ENCODE measurements at regions not wholly inside any gene's neighbourhood (a gene's known extent, or its start where the extent isn't known, plus 50 kb on each side); places are given as distances from the start of the nearest gene placed in this dataset.
"Not testable (repeated sequence)": the region's sequence is repeated elsewhere in the genome, so short reads cannot be mapped to it uniquely, and the experiment has no call there.

DNA sequence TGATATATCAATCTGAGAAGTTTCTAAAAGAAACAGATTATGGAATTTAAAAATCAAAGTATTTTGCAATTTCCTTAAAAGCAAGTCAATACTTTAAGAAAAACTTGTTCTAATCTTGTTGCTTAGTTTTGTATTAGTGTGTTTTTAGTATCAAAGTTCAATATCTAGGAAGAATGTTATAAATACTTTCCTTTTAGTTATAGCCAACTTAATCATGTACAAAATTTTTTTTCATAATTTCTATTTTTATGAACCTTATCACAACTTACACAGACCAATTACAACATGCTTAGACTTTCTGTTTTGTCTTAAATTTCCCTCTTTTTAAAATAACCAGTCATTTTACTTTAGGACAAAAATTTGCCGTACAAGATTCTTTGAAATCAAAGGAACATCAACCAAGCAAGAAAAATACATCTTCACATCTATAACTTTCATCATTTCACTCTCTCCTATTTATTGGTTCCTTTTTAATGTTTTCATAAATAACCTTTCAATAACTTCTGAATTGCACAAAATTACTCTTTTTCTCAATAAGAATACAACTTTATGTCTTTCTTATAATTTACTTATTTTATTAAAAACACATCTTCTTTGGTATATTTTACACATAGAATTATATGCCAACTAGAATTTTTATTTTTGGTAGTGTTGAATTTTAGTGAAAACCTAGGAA is 308.2 kb upstream of the GLI3 start:
- H3K4me1 Mint-ChIP-seq (ENCODE audit: low read depth): no peaks in the 10 kb centered on the region
- no peaks in the 10 kb centered on the region for H3K36me3 Mint-ChIP-seq (ENCODE audit: low read depth)
- H3K27me3 Mint-ChIP-seq: peaks cover 1% of the 10 kb centered on the region
- ChIA-PET POLR2A (no interaction called here), CTCF (no interaction called here)
- ATAC-seq (no peak), DNase-seq (no peak)
- intact Hi-C loops (cut with micrococcal nuclease): no loop called here
- no peak overlapping the region for H3K4me3 Mint-ChIP-seq
- H3K27ac Mint-ChIP-seq: no peak overlapping the region
- TF ChIP-seq, protein P1, sequence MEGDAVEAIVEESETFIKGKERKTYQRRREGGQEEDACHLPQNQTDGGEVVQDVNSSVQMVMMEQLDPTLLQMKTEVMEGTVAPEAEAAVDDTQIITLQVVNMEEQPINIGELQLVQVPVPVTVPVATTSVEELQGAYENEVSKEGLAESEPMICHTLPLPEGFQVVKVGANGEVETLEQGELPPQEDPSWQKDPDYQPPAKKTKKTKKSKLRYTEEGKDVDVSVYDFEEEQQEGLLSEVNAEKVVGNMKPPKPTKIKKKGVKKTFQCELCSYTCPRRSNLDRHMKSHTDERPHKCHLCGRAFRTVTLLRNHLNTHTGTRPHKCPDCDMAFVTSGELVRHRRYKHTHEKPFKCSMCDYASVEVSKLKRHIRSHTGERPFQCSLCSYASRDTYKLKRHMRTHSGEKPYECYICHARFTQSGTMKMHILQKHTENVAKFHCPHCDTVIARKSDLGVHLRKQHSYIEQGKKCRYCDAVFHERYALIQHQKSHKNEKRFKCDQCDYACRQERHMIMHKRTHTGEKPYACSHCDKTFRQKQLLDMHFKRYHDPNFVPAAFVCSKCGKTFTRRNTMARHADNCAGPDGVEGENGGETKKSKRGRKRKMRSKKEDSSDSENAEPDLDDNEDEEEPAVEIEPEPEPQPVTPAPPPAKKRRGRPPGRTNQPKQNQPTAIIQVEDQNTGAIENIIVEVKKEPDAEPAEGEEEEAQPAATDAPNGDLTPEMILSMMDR (IDR thresholded peaks at IDR 0.05): no peak
- peaks cover 8% of the 10 kb centered on the region for H3K9me3 Mint-ChIP-seq

DNA sequence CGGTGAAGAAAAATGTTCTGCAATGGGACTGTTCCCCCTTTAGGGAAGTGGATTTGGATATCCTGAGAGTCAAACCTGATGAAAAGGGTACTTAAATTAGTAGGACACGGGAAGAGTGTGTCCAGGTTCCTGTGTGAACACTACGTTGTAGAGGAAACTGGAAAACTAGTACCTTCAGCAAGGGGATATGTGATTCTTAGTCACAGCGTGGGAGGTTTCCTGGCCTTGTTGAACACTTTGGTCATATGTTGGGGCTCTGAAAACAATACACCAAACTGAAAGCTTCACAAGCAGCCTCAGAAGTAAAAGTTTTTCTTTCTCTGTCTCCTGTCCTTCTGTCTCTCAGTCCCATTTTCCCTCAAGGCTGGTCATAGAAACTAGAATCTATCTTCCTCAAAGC is 306.9 kb upstream of the GLI3 start:
- intact Hi-C loops (cut with micrococcal nuclease): no loop called here
- TF ChIP-seq, protein P1 (IDR thresholded peaks at IDR 0.05): no peak
- peaks cover 8% of the 10 kb centered on the region for H3K9me3 Mint-ChIP-seq

DNA sequence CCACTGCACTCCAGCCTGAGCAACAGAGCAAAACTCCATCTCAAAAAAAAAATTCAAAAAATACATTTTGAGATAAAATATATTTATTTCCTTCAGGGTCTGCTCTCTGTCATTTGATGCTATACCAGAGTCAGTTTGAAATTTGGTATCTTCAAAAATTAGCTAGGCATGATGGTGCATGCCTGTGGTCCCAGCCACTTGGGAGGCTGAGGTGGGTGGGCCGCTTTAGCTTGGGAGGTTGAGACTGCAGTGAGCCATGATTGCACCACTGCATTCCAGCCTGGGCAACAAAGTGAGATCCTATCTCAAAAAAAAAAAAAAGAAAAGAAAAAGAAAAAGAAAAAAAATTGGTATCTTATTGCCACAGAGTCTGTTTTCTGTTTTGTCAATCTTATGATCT is 305.4 kb upstream of the GLI3 start:
- H3K4me3 Mint-ChIP-seq; H3K4me1 Mint-ChIP-seq (ENCODE audit: low read depth); DNase-seq; intact Hi-C loops (cut with micrococcal nuclease); H3K9me3 Mint-ChIP-seq; H3K27ac Mint-ChIP-seq; CTCF ChIA-PET; ATAC-seq; POLR2A ChIA-PET; H3K27me3 Mint-ChIP-seq; H3K36me3 Mint-ChIP-seq (ENCODE audit: low read depth): not testable (repeated sequence)

More for the DNA sequence above, 306.9 kb upstream of the GLI3 start:
- Mint-ChIP-seq H3K4me3 (no peak overlapping the region), H3K4me1 (ENCODE audit: low read depth) (no peaks in the 10 kb centered on the region), H3K27ac (no peak overlapping the region), H3K36me3 (ENCODE audit: low read depth) (no peaks in the 10 kb centered on the region), H3K27me3 (peaks cover 1% of the 10 kb centered on the region)
- ChIA-PET CTCF (no interaction called here), POLR2A (no interaction called here)
- ATAC-seq (no peak), DNase-seq (no peak)

DNA sequence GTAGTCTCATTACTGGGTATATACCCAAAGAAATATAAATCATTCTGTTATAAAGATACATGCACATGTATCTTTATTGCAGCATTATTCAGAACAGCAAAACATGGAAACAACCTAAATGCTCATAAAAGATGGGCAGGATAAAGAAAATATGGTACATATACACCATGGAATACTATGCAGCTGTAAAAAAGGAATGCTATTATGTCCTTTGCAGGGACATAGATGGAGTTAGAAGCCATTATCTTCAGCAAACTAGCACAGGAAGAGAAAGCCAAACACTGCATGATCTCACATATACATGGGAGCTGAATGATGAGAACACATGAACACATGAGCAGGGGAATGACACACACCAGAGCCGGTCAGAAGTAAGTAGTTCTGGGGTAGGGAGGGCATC is 297.4 kb upstream of the GLI3 start:
- H3K27ac Mint-ChIP-seq: no peak overlapping the region
- TF ChIP-seq, protein P1 (IDR thresholded peaks at IDR 0.05): no peak
- ChIA-PET POLR2A (no interaction called here), CTCF (no interaction called here)
- no peaks in the 10 kb centered on the region for H3K27me3 Mint-ChIP-seq
- peaks cover 13% of the 10 kb centered on the region for H3K9me3 Mint-ChIP-seq
- H3K4me1 Mint-ChIP-seq (ENCODE audit: low read depth): no peaks in the 10 kb centered on the region
- intact Hi-C loops (cut with micrococcal nuclease): no loop called here
- H3K36me3 Mint-ChIP-seq (ENCODE audit: low read depth): no peaks in the 10 kb centered on the region
- DNase-seq: no peak
- ATAC-seq: no peak
- H3K4me3 Mint-ChIP-seq: no peak overlapping the region

DNA sequence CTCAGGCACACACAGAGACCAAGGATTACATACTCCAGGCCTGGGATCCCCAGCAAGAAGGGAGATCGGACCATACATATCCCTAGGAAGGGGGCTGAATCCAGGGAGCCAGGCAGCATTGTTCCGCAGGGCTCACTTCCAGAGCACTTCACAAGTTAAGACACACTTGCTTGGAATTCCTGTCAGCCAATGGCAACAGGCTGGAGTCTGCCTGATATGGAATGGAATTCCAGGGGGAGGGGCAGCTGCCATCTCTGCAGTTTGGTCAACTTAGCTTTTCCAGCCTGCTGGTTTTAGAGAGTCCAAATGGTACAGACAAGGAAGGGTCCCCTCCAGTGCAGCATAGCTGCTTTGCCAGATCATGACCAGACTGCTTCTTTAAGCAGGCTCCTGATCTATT is 290.0 kb upstream of the GLI3 start:
- ChIA-PET CTCF (no interaction called here), POLR2A (no interaction called here)
- Mint-ChIP-seq H3K27me3 (no peaks in the 10 kb centered on the region), H3K36me3 (ENCODE audit: low read depth) (no peaks in the 10 kb centered on the region), H3K27ac (no peak overlapping the region), H3K9me3 (peaks cover 19% of the 10 kb centered on the region), H3K4me1 (ENCODE audit: low read depth) (no peaks in the 10 kb centered on the region), H3K4me3 (no peak overlapping the region)
- DNase-seq (no peak), ATAC-seq (no peak)
- intact Hi-C loops (cut with micrococcal nuclease): no loop called here
- TF ChIP-seq, protein P1 (IDR thresholded peaks at IDR 0.05): no peak

Measured in activated CD8-positive, alpha-beta T cell treated with anti-CD3 and anti-CD28 coated beads for 36 hours (primary cell).